Lung (tissue), 11 donors: ENCODE measurements at regions not wholly inside any gene's neighbourhood (a gene's known extent, or its start where the extent isn't known, plus 50 kb on each side); places are given as distances from the start of the nearest gene placed in this dataset.

ENCODE experiments used
- ATAC-seq: fragments of 200-7000 bp; cut with Tn5 transposase; one replicate; pipeline ENCODE4 v1.9.1; 2020; ENCODE audit warnings: moderate number of reproducible peaks; ENCODE audit not compliant: insufficient read depth, low FRiP score
- DNase-seq, 3 donors: peaks; one replicate each; pipeline ENCODE4 v3.0.0-alpha.2; 2013 to 2017
- H3K27ac ChIP-seq, 2 donors: one replicate each; pipeline ENCODE4 v1.5.1; 2013; ENCODE audit warnings: mild to moderate bottlenecking in 2 of 2, moderate library complexity in 2 of 2, control low read depth in 1 of 2, inconsistent platforms in 1 of 2, low read depth in 1 of 2, low read length in 1 of 2
- H3K27me3 ChIP-seq, 3 donors: one replicate each; pipeline ENCODE4 v1.5.1; 2013; ENCODE audit warnings: low read length in 2 of 3; ENCODE audit not compliant: control insufficient read depth in 3 of 3, insufficient read depth in 3 of 3
- H3K36me3 ChIP-seq, 4 donors: one replicate each; pipeline ENCODE4 v1.5.1; 2013; ENCODE audit warnings: low read length in 4 of 4, mild to moderate bottlenecking in 1 of 4, moderate library complexity in 1 of 4; ENCODE audit not compliant: control insufficient read depth in 4 of 4, insufficient read depth in 4 of 4
- H3K4me1 ChIP-seq, 5 donors: one replicate each; pipeline ENCODE4 v1.5.1; 2013; ENCODE audit warnings: low read length in 5 of 5, mild to moderate bottlenecking in 2 of 5, moderate library complexity in 1 of 5; ENCODE audit not compliant: control insufficient read depth in 5 of 5, insufficient read depth in 5 of 5
- H3K4me3 ChIP-seq: one replicate; pipeline ENCODE4 v1.5.1; 2013; ENCODE audit warnings: mild to moderate bottlenecking, control low read depth, moderate library complexity
- H3K9ac ChIP-seq, 2 donors: one replicate each; pipeline ENCODE4 v1.5.1; 2013; ENCODE audit warnings: low read length in 2 of 2, control low read depth in 1 of 2; ENCODE audit not compliant: insufficient read depth in 1 of 2
- H3K9me3 ChIP-seq, 4 donors: one replicate each; pipeline ENCODE4 v1.5.1; 2013; ENCODE audit warnings: low read length in 3 of 4, mild to moderate bottlenecking in 1 of 4, moderate library complexity in 1 of 4; ENCODE audit not compliant: control insufficient read depth in 4 of 4, insufficient read depth in 3 of 4
- WGBS, 2 donors: extraction: QIAGEN DNeasy Blood & Tissue Kit; methylation state at CpG; one replicate each; pipeline ENCODE4 v1.1.7; 2013; 5-methylcytosine and 5-hydroxymethylcytosine counted together
- TF ChIP-seq, protein P1 (sequence below): IDR thresholded peaks from 2 replicates; pipeline ENCODE4 v1.5.1; 2012; ENCODE audit warnings: mild to moderate bottlenecking; ENCODE audit errors: control extremely low read depth, extremely low read depth
- donor health status: control.
- donor health status: control.
- donor health status: Bipolar disorder and iron deficiency.
- donor health status: healthy.
- donor health status: DM: yes; HTN: yes; CAD: no.

DNA sequence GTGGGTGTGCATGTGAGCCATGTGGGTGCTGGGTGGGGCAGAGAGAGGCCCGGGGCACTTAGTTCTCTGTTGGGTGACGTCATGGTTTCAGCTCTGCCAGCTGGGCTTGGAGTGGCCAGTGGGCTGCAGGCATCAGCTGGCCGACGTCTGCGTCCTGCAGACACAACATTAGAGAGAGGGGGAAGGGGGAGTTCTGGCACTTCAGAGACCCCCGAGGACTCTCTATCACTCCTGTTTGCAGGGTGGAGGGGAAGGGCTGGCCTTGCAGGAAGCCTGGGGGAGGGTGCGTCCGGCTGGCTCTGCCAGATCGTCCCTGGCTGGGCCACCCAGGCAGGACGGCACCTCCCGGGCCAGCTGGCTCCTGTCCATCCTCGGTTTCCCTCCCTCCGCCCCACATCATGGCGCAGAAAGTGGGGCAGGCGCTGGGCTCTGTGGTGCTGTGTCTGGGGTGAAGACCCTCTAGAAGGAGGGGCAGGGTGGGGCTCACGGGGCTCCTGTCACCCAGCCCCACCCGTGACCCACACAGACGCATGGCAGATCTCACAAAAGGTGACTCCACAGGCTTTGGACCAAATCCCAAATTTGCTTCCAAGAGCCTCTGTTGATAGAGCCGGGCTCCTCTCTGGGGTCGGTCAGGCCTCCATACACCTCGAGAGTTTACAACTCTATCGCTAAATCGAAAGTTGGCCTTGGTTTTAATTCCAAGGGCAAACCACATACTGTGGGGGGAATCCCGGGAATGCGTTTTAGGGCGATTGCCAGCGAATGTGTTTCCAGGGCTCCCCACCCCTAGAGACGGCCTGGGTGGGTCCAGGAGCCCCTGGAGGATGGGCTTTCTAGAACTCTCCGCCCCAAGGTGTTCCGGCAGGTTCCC lies 73.4 kb upstream of the TTC34 start:
- TF ChIP-seq, protein P1, sequence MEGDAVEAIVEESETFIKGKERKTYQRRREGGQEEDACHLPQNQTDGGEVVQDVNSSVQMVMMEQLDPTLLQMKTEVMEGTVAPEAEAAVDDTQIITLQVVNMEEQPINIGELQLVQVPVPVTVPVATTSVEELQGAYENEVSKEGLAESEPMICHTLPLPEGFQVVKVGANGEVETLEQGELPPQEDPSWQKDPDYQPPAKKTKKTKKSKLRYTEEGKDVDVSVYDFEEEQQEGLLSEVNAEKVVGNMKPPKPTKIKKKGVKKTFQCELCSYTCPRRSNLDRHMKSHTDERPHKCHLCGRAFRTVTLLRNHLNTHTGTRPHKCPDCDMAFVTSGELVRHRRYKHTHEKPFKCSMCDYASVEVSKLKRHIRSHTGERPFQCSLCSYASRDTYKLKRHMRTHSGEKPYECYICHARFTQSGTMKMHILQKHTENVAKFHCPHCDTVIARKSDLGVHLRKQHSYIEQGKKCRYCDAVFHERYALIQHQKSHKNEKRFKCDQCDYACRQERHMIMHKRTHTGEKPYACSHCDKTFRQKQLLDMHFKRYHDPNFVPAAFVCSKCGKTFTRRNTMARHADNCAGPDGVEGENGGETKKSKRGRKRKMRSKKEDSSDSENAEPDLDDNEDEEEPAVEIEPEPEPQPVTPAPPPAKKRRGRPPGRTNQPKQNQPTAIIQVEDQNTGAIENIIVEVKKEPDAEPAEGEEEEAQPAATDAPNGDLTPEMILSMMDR, result no peak
- H3K27me3 ChIP-seq, result no peaks in the 10 kb centered on the region
- H3K9ac ChIP-seq, result peak overlapping the region in 1 of 2 donors; percentile 23
- ATAC-seq (no peak), DNase-seq (peak; percentile 89 to 94 (median 90))
- H3K9me3 ChIP-seq, result peaks cover 0 to 27% (median 5%) of the 10 kb centered on the region in 4 donors
- H3K36me3 ChIP-seq, result peaks cover 0 to 5% (median 0%) of the 10 kb centered on the region in 4 donors
- H3K27ac ChIP-seq, result no peak overlapping the region
- WGBS, 2 donors, result 47 to 71% methylated on average over 25 to 30 of the region's 30 CpGs
- peaks cover 0 to 35% (median 7%) of the 10 kb centered on the region in 5 donors for H3K4me1 ChIP-seq
- no peak overlapping the region for H3K4me3 ChIP-seq

DNA sequence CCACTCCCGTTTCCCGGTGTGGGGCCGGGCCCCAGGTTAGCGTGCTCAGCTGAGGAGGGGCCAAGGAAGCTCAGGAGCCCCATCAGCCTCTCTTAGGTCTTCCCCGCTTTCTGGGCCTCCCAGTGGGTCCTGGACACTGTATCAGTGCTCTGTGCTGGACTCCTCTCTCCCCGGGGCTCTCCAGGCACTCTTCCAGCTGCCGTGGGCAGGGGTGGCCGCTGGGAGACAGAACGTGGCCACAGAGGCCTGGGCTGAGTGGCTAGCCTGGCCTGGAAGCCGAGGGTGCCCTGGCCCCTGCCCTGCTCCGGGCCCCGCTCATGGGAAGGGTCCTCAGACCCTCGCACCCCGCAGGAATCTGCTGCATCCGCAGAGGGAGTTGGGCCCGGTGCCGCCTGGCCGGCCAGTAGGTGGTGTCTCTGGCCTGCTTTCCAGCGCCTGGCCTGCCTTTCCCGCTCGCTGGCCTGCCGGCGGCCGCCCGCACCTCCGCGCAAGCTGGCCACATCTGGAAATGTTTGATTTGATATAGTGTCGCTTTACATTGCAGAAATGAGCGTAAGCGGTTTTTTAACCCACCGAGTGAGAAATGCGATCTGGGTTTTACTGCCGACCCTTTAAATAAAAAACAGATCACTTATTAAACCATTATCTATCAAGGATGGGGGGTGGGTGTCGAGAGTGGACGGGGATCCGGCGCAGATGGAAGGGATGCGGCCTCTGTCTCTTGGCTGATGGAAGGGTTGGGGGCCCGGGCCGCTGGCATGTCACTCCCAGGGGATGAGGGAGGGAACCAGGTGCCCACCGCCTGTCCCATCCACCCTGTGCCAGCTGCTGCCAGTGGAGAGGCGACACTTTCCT lies 74.4 kb upstream of the TTC34 start:
- peaks cover 0 to 16% (median 4%) of the 10 kb centered on the region in 4 donors for H3K9me3 ChIP-seq
- TF ChIP-seq, protein P1, result no peak
- DNase-seq (peak; percentile 91 to 93 (median 92)), ATAC-seq (no peak)
- no peak overlapping the region for H3K9ac ChIP-seq
- H3K27me3 ChIP-seq, result no peaks in the 10 kb centered on the region
- WGBS, 2 donors, result 47 to 74% methylated on average over 42 of the region's 42 CpGs
- H3K36me3 ChIP-seq, result peaks cover 0 to 4% (median 0%) of the 10 kb centered on the region in 4 donors
- peaks cover 0 to 35% (median 7%) of the 10 kb centered on the region in 5 donors for H3K4me1 ChIP-seq
- no peak overlapping the region for H3K4me3 ChIP-seq
- H3K27ac ChIP-seq, result no peak overlapping the region

DNA sequence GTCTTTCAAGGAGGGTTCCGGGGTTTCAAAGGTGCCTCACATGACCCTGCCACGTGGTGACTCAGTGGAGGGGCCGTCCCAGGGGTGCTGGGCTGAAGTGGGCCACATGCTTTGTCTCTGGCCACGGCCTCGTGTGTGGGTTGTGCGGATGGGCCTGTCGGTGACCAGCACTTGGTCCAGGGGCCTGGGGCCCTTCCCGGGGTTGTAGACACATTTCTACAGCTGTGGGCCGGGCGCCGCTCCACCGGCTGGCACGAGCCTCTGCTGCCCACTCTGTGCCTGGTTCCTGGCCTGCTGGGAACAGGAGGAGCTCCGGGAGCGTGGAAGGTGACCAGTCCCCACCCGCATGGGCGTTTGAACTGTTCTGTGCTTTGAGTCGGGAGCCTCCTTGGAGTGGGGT lies 75.4 kb upstream of the TTC34 start:
- Histone ChIP-seq H3K9me3 (peaks cover 0 to 7% (median 0%) of the 10 kb centered on the region in 4 donors), H3K4me3 (no peak overlapping the region), H3K36me3 (no peaks in the 10 kb centered on the region), H3K27ac (no peak overlapping the region), H3K9ac (no peak overlapping the region), H3K27me3 (no peaks in the 10 kb centered on the region), H3K4me1 (peaks cover 0 to 35% (median 7%) of the 10 kb centered on the region in 5 donors)
- ATAC-seq, result no peak
- 87 to 93% methylated on average over 18 of the region's 18 CpGs for WGBS, 2 donors
- TF ChIP-seq, protein P1, result no peak
- DNase-seq, result no peak
